ENCODE measurements at regions not wholly inside any gene's neighbourhood (a gene's known extent, or its start where the extent isn't known, plus 50 kb on each side); places are given as distances from the start of the nearest gene placed in this dataset.

GRCh38 chr17:77025781-77026180 is 115.0 kb upstream of the SEC14L1 start:
- Histone ChIP-seq H3K27ac (ENCODE audit: low read length) (no peak overlapping the region), H3K4me1 (ENCODE audit: control insufficient read depth, low read depth, low read length) (no peaks in the 10 kb centered on the region), H3K9me3 (ENCODE audit: control insufficient read depth, low read depth, low read length) (no peaks in the 10 kb centered on the region), H3K4me3 (ENCODE audit: low read length) (no peak overlapping the region), H3K27me3 (ENCODE audit: control insufficient read depth, insufficient read depth, low read length) (no peaks in the 10 kb centered on the region), H3K9ac (ENCODE audit: low read length) (no peak overlapping the region), H3K36me3 (ENCODE audit: control insufficient read depth, low read depth, low read length) (no peaks in the 10 kb centered on the region)

GRCh38 chr17:77027271-77027889 is 113.4 kb upstream of the SEC14L1 start:
- no peaks in the 10 kb centered on the region for H3K27me3 ChIP-seq (ENCODE audit: control insufficient read depth, insufficient read depth, low read length)
- no peaks in the 10 kb centered on the region for H3K9me3 ChIP-seq (ENCODE audit: control insufficient read depth, low read depth, low read length)
- no peak overlapping the region for H3K9ac ChIP-seq (ENCODE audit: low read length)
- no peak overlapping the region for H3K27ac ChIP-seq (ENCODE audit: low read length)
- no peaks in the 10 kb centered on the region for H3K4me1 ChIP-seq (ENCODE audit: control insufficient read depth, low read depth, low read length)
- H3K36me3 ChIP-seq (ENCODE audit: control insufficient read depth, low read depth, low read length): no peaks in the 10 kb centered on the region
- no peak overlapping the region for H3K4me3 ChIP-seq (ENCODE audit: low read length)

- Histone ChIP-seq H3K4me1 (ENCODE audit: control insufficient read depth, low read depth, low read length) (no peaks in the 10 kb centered on the region), H3K9ac (ENCODE audit: low read length) (no peak overlapping the region), H3K27ac (ENCODE audit: low read length) (no peak overlapping the region), H3K9me3 (ENCODE audit: control insufficient read depth, low read depth, low read length) (no peaks in the 10 kb centered on the region), H3K36me3 (ENCODE audit: control insufficient read depth, low read depth, low read length) (no peaks in the 10 kb centered on the region), H3K27me3 (ENCODE audit: control insufficient read depth, insufficient read depth, low read length) (no peaks in the 10 kb centered on the region), H3K4me3 (ENCODE audit: low read length) (no peak overlapping the region)
These were observed 111.9 kb upstream of the SEC14L1 start for GRCh38 chr17:77028900-77029299.

DNA sequence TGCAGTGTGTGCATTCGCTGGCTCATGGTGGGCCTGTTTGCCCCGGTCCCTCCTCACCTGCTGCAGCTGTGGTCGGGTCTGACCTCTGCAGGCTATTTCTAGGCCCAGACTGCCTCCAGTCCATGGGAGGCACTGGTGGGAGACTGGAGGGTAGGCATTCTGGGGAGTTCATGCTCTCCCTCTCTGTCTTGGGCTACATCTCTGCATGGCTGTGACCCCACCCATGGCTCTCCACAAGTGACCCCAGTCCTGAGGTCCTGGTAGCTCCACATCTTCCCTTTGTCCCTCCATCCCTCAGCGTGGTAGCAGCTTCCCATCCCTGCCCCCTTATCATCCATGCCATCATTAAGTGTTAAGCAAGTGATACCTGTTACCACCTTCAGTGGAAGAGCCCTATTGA is 107.8 kb upstream of the SEC14L1 start:
- H3K27ac ChIP-seq (ENCODE audit: low read length): no peak overlapping the region
- no peaks in the 10 kb centered on the region for H3K27me3 ChIP-seq (ENCODE audit: control insufficient read depth, insufficient read depth, low read length)
- no peak overlapping the region for H3K9ac ChIP-seq (ENCODE audit: low read length)
- no peaks in the 10 kb centered on the region for H3K4me1 ChIP-seq (ENCODE audit: control insufficient read depth, low read depth, low read length)
- no peaks in the 10 kb centered on the region for H3K9me3 ChIP-seq (ENCODE audit: control insufficient read depth, low read depth, low read length)
- no peaks in the 10 kb centered on the region for H3K36me3 ChIP-seq (ENCODE audit: control insufficient read depth, low read depth, low read length)
- no peak overlapping the region for H3K4me3 ChIP-seq (ENCODE audit: low read length)

DNA sequence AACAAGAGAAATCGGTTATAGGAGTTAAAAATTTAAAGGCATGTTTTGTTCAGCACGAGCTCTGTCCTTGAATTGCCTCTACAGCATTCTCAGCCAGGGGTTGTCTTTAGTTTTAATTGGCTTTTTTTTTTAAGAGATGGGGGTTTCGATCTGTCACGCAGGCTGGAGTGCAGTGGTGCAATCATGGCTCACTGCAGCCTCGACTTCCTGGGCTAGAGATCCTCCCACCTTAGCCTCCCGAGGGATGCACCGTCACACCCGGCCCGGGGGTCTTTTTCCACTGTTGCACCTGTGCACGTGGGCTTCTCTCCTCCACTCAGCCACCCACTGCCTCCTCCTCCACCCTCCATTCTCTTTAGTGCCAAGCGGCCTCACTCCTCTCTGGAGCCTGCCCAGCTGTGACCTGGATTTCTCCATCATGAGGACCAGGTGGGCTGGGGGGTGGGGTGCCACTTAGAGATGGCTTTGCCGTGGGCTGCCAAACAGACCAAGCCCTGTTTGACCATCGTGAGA is 106.8 kb upstream of the SEC14L1 start:
- Histone ChIP-seq H3K36me3 (ENCODE audit: control insufficient read depth, low read depth, low read length) (no peaks in the 10 kb centered on the region), H3K27me3 (ENCODE audit: control insufficient read depth, insufficient read depth, low read length) (no peaks in the 10 kb centered on the region), H3K27ac (ENCODE audit: low read length) (no peak overlapping the region), H3K9ac (ENCODE audit: low read length) (no peak overlapping the region), H3K9me3 (ENCODE audit: control insufficient read depth, low read depth, low read length) (no peaks in the 10 kb centered on the region), H3K4me1 (ENCODE audit: control insufficient read depth, low read depth, low read length) (no peaks in the 10 kb centered on the region), H3K4me3 (ENCODE audit: low read length) (no peak overlapping the region)

DNA sequence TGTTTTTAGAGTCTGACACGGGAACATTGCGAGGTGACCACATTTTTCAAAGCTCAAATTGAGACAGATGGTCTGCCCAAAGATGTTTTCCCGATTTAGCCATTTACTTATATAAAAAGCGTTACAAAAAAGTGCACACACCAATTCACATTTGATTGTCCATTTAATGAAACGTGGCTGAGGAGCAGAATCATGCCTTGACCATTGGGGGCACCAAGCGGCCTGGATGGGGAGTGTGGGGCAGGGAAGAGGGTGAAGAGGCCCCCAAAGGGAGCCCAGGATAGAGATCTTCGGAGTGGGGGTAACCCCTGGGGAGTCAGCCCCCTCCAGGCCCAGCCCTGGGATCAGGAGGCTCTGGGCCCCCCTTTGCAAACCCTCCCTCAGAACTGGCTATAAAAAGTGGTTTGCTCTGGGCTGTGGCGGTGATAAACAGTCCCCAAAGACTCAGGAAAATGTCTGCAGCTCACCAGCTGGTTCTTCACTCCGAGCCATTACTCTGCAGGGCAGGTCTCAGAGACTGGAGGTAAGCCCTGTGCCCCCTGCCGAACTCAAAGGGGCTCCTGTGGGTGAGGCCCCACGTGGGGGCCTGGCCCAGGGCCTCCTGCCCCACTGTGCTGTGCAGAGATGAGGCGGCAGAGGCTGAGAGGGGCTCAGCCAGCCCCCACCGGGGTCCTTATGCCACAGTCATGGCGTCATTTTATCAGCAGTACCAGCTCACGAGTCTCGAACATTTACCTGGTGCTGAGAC is 105.9 kb upstream of the SEC14L1 start:
- Histone ChIP-seq H3K9me3 (ENCODE audit: control insufficient read depth, low read depth, low read length) (no peaks in the 10 kb centered on the region), H3K27me3 (ENCODE audit: control insufficient read depth, insufficient read depth, low read length) (no peaks in the 10 kb centered on the region), H3K27ac (ENCODE audit: low read length) (no peak overlapping the region), H3K4me1 (ENCODE audit: control insufficient read depth, low read depth, low read length) (no peaks in the 10 kb centered on the region), H3K36me3 (ENCODE audit: control insufficient read depth, low read depth, low read length) (no peaks in the 10 kb centered on the region), H3K9ac (ENCODE audit: low read length) (no peak overlapping the region), H3K4me3 (ENCODE audit: low read length) (no peak overlapping the region)

- Histone ChIP-seq H3K27me3 (ENCODE audit: control insufficient read depth, insufficient read depth, low read length) (no peaks in the 10 kb centered on the region), H3K9me3 (ENCODE audit: control insufficient read depth, low read depth, low read length) (no peaks in the 10 kb centered on the region), H3K4me1 (ENCODE audit: control insufficient read depth, low read depth, low read length) (no peaks in the 10 kb centered on the region), H3K9ac (ENCODE audit: low read length) (no peak overlapping the region), H3K4me3 (ENCODE audit: low read length) (no peak overlapping the region), H3K36me3 (ENCODE audit: control insufficient read depth, low read depth, low read length) (no peaks in the 10 kb centered on the region), H3K27ac (ENCODE audit: low read length) (no peak overlapping the region)
These were observed 105.2 kb upstream of the SEC14L1 start for GRCh38 chr17:77035526-77035925.

DNA sequence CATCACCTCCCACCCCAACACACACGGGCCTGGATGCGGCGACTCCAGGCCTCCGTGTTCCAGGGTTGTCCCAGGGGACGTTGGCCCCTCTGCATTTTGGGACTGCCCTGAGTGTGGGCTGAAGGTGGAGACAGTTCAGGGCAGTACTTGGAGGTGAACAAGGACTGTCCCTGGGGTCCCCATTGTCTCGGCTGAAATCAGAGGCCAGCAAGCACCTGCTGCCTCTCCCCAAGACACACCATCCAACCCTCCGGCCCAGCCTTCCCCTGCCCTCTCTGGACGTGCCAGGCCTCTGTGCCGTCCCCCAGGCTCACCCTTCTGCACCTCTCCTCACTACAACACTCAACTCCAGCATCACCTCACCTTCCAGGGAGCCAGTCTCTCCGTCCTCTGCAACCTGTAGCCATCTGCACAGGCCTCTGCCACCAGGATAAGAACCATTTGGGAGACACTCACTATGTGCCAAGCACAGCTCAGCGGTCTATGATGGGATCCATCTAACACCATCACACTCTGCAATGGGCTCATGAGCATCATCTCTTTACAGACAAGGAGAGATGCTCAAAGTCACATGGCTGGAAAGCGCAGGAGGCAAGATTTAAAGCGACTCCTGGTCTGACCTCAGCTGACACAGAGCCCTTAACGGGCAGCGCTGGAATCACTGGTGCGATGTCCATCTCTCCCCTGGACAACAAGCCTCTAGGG is 104.5 kb upstream of the SEC14L1 start:
- Histone ChIP-seq H3K27ac (ENCODE audit: low read length) (no peak overlapping the region), H3K4me3 (ENCODE audit: low read length) (no peak overlapping the region), H3K9ac (ENCODE audit: low read length) (no peak overlapping the region), H3K9me3 (ENCODE audit: control insufficient read depth, low read depth, low read length) (no peaks in the 10 kb centered on the region), H3K4me1 (ENCODE audit: control insufficient read depth, low read depth, low read length) (no peaks in the 10 kb centered on the region), H3K36me3 (ENCODE audit: control insufficient read depth, low read depth, low read length) (no peaks in the 10 kb centered on the region), H3K27me3 (ENCODE audit: control insufficient read depth, insufficient read depth, low read length) (no peaks in the 10 kb centered on the region)

DNA sequence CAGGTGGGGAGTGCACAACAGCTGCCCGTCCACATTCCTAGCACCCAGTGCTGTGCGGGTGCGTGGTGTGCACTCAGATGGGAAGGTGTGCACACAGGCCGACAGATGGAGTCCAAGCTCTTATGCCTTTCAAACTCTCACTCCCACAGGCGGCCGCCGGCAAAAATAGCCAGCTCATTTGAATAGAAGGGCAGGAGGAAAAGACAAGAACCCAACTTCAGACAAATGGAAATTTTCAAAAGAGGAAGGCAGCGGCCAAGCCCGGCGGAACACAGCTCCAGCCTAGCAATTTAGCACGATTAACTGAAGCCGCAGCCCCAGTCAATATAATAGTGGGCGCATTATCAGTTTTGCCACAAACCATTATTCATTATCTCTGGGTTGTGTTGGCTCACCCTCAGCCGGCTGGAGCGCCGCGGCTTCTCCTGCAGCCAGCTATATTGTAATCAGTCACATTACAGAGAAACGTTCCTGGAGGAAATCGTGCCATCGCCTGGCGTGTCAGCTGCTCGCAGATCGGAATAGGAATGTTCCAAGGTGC is 103.9 kb upstream of the SEC14L1 start:
- Histone ChIP-seq H3K4me3 (ENCODE audit: low read length) (no peak overlapping the region), H3K9ac (ENCODE audit: low read length) (no peak overlapping the region), H3K36me3 (ENCODE audit: control insufficient read depth, low read depth, low read length) (no peaks in the 10 kb centered on the region), H3K9me3 (ENCODE audit: control insufficient read depth, low read depth, low read length) (no peaks in the 10 kb centered on the region), H3K27me3 (ENCODE audit: control insufficient read depth, insufficient read depth, low read length) (no peaks in the 10 kb centered on the region), H3K4me1 (ENCODE audit: control insufficient read depth, low read depth, low read length) (no peaks in the 10 kb centered on the region), H3K27ac (ENCODE audit: low read length) (no peak overlapping the region)

DNA sequence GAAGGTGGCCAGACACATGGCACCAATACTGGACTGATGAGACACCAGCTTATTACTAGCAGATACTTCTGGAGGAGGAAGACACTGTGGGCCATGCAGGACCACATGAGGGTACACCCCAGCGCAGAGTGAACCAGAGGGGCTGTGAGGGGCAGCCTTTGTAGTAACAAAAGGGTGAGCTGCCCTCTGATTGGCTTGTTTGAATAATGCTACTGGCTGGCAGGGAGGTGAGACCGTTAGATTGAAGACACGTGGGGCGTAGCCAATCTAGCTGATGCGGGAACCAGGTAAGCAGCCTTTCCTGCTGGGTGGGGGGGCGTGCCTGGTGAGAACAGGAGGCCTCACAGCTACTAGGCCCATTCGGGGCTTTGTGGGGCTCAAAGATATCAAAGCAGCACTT is 102.8 kb upstream of the SEC14L1 start:
- Histone ChIP-seq H3K9me3 (ENCODE audit: control insufficient read depth, low read depth, low read length) (no peaks in the 10 kb centered on the region), H3K36me3 (ENCODE audit: control insufficient read depth, low read depth, low read length) (no peaks in the 10 kb centered on the region), H3K27me3 (ENCODE audit: control insufficient read depth, insufficient read depth, low read length) (no peaks in the 10 kb centered on the region), H3K27ac (ENCODE audit: low read length) (no peak overlapping the region), H3K4me1 (ENCODE audit: control insufficient read depth, low read depth, low read length) (no peaks in the 10 kb centered on the region), H3K9ac (ENCODE audit: low read length) (no peak overlapping the region), H3K4me3 (ENCODE audit: low read length) (no peak overlapping the region)

DNA sequence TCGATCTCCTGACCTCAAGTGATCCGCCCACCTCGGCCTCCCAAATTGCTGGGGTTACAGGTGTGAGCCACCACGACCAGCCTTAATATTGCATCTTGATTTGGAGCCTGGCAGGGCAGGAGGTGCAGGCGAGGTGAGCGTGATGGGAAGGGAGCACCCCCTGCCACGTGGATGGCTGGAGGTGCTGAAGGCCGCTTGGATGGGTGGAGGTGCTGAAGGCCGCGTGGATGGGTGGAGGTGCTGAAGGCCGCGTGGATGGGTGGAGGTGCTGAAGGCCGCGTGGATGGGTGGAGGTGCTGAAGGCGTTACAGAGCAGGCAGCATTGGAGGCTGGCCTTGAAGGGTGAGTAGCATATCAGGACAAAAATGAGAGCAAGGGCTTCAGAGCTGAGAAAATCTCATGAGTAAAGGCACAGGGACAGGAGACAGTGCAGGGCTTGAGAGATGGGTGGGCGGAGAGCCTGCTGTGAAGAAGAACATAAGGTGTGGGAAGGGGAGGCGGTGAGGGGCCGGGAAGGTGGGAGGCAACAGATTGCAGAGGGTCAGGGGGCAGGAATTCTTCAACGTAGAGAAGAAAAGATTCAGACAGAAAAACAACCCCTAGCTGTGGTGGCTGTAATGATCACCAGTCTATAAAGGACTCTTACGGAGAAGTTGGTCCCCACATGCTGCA is 101.7 kb upstream of the SEC14L1 start:
- H3K27me3 ChIP-seq (ENCODE audit: control insufficient read depth, insufficient read depth, low read length): no peaks in the 10 kb centered on the region
- H3K4me3 ChIP-seq (ENCODE audit: low read length): no peak overlapping the region
- no peak overlapping the region for H3K27ac ChIP-seq (ENCODE audit: low read length)
- H3K36me3 ChIP-seq (ENCODE audit: control insufficient read depth, low read depth, low read length): no peaks in the 10 kb centered on the region
- no peak overlapping the region for H3K9ac ChIP-seq (ENCODE audit: low read length)
- no peaks in the 10 kb centered on the region for H3K9me3 ChIP-seq (ENCODE audit: control insufficient read depth, low read depth, low read length)
- H3K4me1 ChIP-seq (ENCODE audit: control insufficient read depth, low read depth, low read length): no peaks in the 10 kb centered on the region

Measured in iPS-18a (cell line).